IMR-90 (cell line): ENCODE measurements at regions not wholly inside any gene's neighbourhood (a gene's known extent, or its start where the extent isn't known, plus 50 kb on each side); places are given as distances from the start of the nearest gene placed in this dataset.

ENCODE experiments used
- ATAC-seq: fragments of 200-7000 bp; cut with Tn5 transposase; 2 replicates; pipeline ENCODE4 v1.9.1; 2020; ENCODE audit warnings: low read depth, mild to moderate bottlenecking, moderate library complexity
- BruUV-seq: library from RNA; stranded (reverse); fragments of 400-500 nt; replicated peaks from 2 replicates; lab custom pipeline; 2021; lab: Mats Ljungman, UMichigan
- CTCF ChIA-PET: fragments of 300-600 bp; formaldehyde crosslinking; extraction: SDS; loops from one replicate; lab custom pipeline; 2021; ENCODE audit warnings: antibody characterized with exemption; lab: Yijun Ruan, JAX
- POLR2A ChIA-PET: fragments of 300-600 bp; sonication (Branson Sonifier 250); formaldehyde crosslinking; loops from one replicate; lab custom pipeline; 2022; ENCODE audit warnings: antibody characterized with exemption; ENCODE audit not compliant: unreplicated experiment; lab: Charles Lee
- DNase-seq: peaks from one replicate; pipeline ENCODE4 v3.0.0; 2013
- H2AFZ ChIP-seq: replicated peaks from 2 replicates; pipeline ENCODE3; 2013; ENCODE audit warnings: low read length, mild to moderate bottlenecking; ENCODE audit not compliant: poor library complexity
- H2AK5ac ChIP-seq: 2 replicates; pipeline ENCODE4 v1.6.1; 2013; ENCODE audit warnings: low read depth, low read length, inconsistent platforms
- H2AK9ac ChIP-seq: replicated peaks from 2 replicates; pipeline ENCODE3; 2013; ENCODE audit warnings: mild to moderate bottlenecking, low read depth, low read length, moderate library complexity; ENCODE audit not compliant: poor library complexity
- H2BK120ac ChIP-seq: 2 replicates; pipeline ENCODE4 v1.6.1; 2013; ENCODE audit warnings: low read depth, low read length, inconsistent platforms
- H2BK15ac ChIP-seq: 3 replicates; pipeline ENCODE4 v1.6.1; 2013; ENCODE audit warnings: low read depth, low read length, inconsistent platforms
- H2BK20ac ChIP-seq: 2 replicates; pipeline ENCODE4 v1.6.1; 2013; ENCODE audit warnings: low read depth, mild to moderate bottlenecking, inconsistent platforms, low read length, moderate library complexity
- H2BK5ac ChIP-seq: 2 replicates; pipeline ENCODE4 v1.6.1; 2013; ENCODE audit warnings: mild to moderate bottlenecking, low read depth, low read length, inconsistent platforms; ENCODE audit not compliant: poor library complexity, severe bottlenecking
- H3K14ac ChIP-seq: replicated peaks from 2 replicates; pipeline ENCODE4 v1.6.1; 2013; ENCODE audit warnings: low read depth, low read length, inconsistent platforms
- H3K18ac ChIP-seq: 2 replicates; pipeline ENCODE4 v1.6.1; 2013; ENCODE audit warnings: low read depth, low read length, control low read depth
- H3K23ac ChIP-seq: 2 replicates; pipeline ENCODE4 v1.6.1; 2013; ENCODE audit warnings: low read depth, low read length, inconsistent platforms
- H3K27ac ChIP-seq: 2 replicates; pipeline ENCODE4 v1.5.1; 2013; ENCODE audit warnings: mild to moderate bottlenecking, control low read depth, low read length; ENCODE audit not compliant: insufficient read depth
- H3K27me3 ChIP-seq: 2 replicates; pipeline ENCODE4 v1.6.1; 2013; ENCODE audit warnings: low read length; ENCODE audit not compliant: control insufficient read depth, insufficient read depth
- H3K36me3 ChIP-seq: 2 replicates; pipeline ENCODE4 v1.6.1; 2013; ENCODE audit warnings: low read length, mixed read lengths; ENCODE audit not compliant: control insufficient read depth, insufficient read depth
- H3K4ac ChIP-seq: 2 replicates; pipeline ENCODE4 v1.6.1; 2013; ENCODE audit warnings: low read depth, low read length, inconsistent platforms
- H3K4me1 ChIP-seq: 2 replicates; pipeline ENCODE4 v1.6.1; 2013; ENCODE audit warnings: low read length, mixed read lengths; ENCODE audit not compliant: control insufficient read depth, insufficient read depth
- H3K4me2 ChIP-seq: 2 replicates; pipeline ENCODE4 v1.6.1; 2013; ENCODE audit warnings: low read depth, mild to moderate bottlenecking, control low read depth, low read length, moderate library complexity
- H3K4me3 ChIP-seq: 2 replicates; pipeline ENCODE4 v1.5.1; 2013; ENCODE audit warnings: low read depth, mild to moderate bottlenecking, control low read depth, low read length, moderate library complexity; ENCODE audit not compliant: insufficient read depth
- H3K56ac ChIP-seq: 2 replicates; pipeline ENCODE4 v1.6.1; 2013; ENCODE audit warnings: low read length, inconsistent platforms; ENCODE audit not compliant: insufficient read depth; ENCODE audit errors: extremely low read depth
- H3K79me1 ChIP-seq, 2 experiments: 2 replicates each; pipeline ENCODE4 v1.6.1; 2013; ENCODE audit warnings: low read length in 2 of 2, inconsistent platforms in 1 of 2, low read depth in 1 of 2
- H3K9ac ChIP-seq: 2 replicates; pipeline ENCODE4 v1.6.1; 2013; ENCODE audit warnings: low read depth, low read length, control low read depth
- H3K9me1 ChIP-seq: 2 replicates; pipeline ENCODE4 v1.6.1; 2013; ENCODE audit warnings: low read length, inconsistent platforms; ENCODE audit not compliant: insufficient read depth
- H3K9me3 ChIP-seq: 2 replicates; pipeline ENCODE4 v1.6.1; 2013; ENCODE audit warnings: low read length; ENCODE audit not compliant: control insufficient read depth, insufficient read depth
- H4K20me1 ChIP-seq: 2 replicates; pipeline ENCODE4 v1.6.1; 2013; ENCODE audit warnings: low read length, inconsistent platforms; ENCODE audit not compliant: insufficient read depth
- H4K5ac ChIP-seq: 2 replicates; pipeline ENCODE4 v1.6.1; 2013; ENCODE audit warnings: mild to moderate bottlenecking, low read depth, low read length, control low read depth
- H4K8ac ChIP-seq, 2 experiments: 2 replicates each; pipeline ENCODE4 v1.6.1; 2013; ENCODE audit warnings: low read depth in 2 of 2, low read length in 2 of 2, control low read depth in 1 of 2, inconsistent platforms in 1 of 2
- H4K91ac ChIP-seq: 2 replicates; pipeline ENCODE4 v1.6.1; 2013; ENCODE audit warnings: low read depth, low read length, inconsistent platforms; ENCODE audit not compliant: insufficient read depth
- BHLHE40 ChIP-seq: fragments of 150-350 bp; IDR thresholded peaks from 2 replicates; pipeline ENCODE4 v1.6.1; 2016; ENCODE audit warnings: mild to moderate bottlenecking, low read depth, low read length
- CEBPB ChIP-seq: IDR thresholded peaks from 2 replicates; pipeline ENCODE4 v1.6.1; 2012; ENCODE audit warnings: low read depth, low read length, improper control_type of control experiment
- CHD1 ChIP-seq: IDR thresholded peaks from 2 replicates; pipeline ENCODE4 v1.6.1; 2012; ENCODE audit warnings: low read depth, low read length, improper control_type of control experiment
- ELK1 ChIP-seq: fragments of 150-350 bp; IDR thresholded peaks from 2 replicates; pipeline ENCODE4 v1.6.1; 2016; ENCODE audit warnings: low read depth, mild to moderate bottlenecking, low read length, moderate library complexity, borderline replicate concordance
- FOS ChIP-seq: fragments of 150-350 bp; IDR thresholded peaks from 2 replicates; pipeline ENCODE4 v1.6.1; 2016; ENCODE audit warnings: low read depth, low read length
- MAFK ChIP-seq: IDR thresholded peaks from 2 replicates; pipeline ENCODE4 v1.6.1; 2012; ENCODE audit warnings: low read depth, low read length, improper control_type of control experiment
- MAZ ChIP-seq: IDR thresholded peaks from 2 replicates; pipeline ENCODE4 v1.6.1; 2012; ENCODE audit warnings: low read depth, mild to moderate bottlenecking, low read length, improper control_type of control experiment, moderate library complexity, borderline replicate concordance
- MXI1 ChIP-seq: IDR thresholded peaks from 2 replicates; pipeline ENCODE4 v1.6.1; 2012; ENCODE audit warnings: low read depth, mild to moderate bottlenecking, low read length, moderate library complexity, borderline replicate concordance
- NFE2L2 ChIP-seq: fragments of 150-350 bp; IDR thresholded peaks from 2 replicates; pipeline ENCODE4 v1.6.1; 2016; ENCODE audit warnings: low read depth, mild to moderate bottlenecking, low read length
- POLR2A ChIP-seq: IDR thresholded peaks from 2 replicates; pipeline ENCODE4 v1.6.1; 2012; ENCODE audit warnings: mild to moderate bottlenecking, low read depth, low read length
- RAD21 ChIP-seq: IDR thresholded peaks from 2 replicates; pipeline ENCODE4 v1.6.1; 2012; ENCODE audit warnings: low read length, improper control_type of control experiment
- RCOR1 ChIP-seq: IDR thresholded peaks from 2 replicates; pipeline ENCODE4 v1.6.1; 2012; ENCODE audit warnings: mild to moderate bottlenecking, low read length, improper control_type of control experiment; ENCODE audit not compliant: insufficient replicate concordance
- RFX5 ChIP-seq: IDR thresholded peaks from 2 replicates; pipeline ENCODE4 v1.8.0; 2012; ENCODE audit warnings: low read depth, mild to moderate bottlenecking, low read length, moderate library complexity
- SMC3 ChIP-seq: fragments of 150-350 bp; IDR thresholded peaks from 2 replicates; pipeline ENCODE4 v1.6.1; 2016; ENCODE audit warnings: low read depth, mild to moderate bottlenecking, antibody characterized with exemption, low read length, moderate library complexity
- WGBS, 2 experiments: methylation state at CpG; one replicate each; pipeline versions ENCODE4 v1.1.5 to v1.1.7; 2013; ENCODE audit warnings: missing lambda C conversion rate in 2 of 2; ENCODE audit not compliant: insufficient read length in 1 of 2; ENCODE audit errors: extremely low coverage in 2 of 2; 5-methylcytosine and 5-hydroxymethylcytosine counted together
- dilution Hi-C: fragments of 300-500 bp; cut with HindIII; formaldehyde crosslinking; loops from one replicate; pipeline ENCODE4 v1.14.3; 2018; ENCODE audit warnings: low sequenced_read_pairs; ENCODE audit not compliant: unreplicated experiment
- in situ Hi-C: fragments of 300-500 bp; cut with MboI; formaldehyde crosslinking; loops from 3 replicates; pipeline ENCODE4 v1.14.3; 2019; ENCODE audit warnings: low sequenced_read_pairs, inconsistent platforms, mixed read lengths
- intact Hi-C: fragments of 100-400 bp; cut with micrococcal nuclease; formaldehyde crosslinking; loops from 2 replicates; pipeline ENCODE4 v1.10.0; 2022
- TF ChIP-seq, protein P1 (sequence below): fragments of 150-350 bp; IDR thresholded peaks from 2 replicates; pipeline ENCODE4 v1.6.1; 2017; ENCODE audit warnings: mild to moderate bottlenecking, antibody characterized with exemption, low read length, low read depth
- TF ChIP-seq, protein P2 (sequence below): conservative IDR thresholded peaks from 2 replicates; pipeline ENCODE4 v1.5.1; 2012; ENCODE audit warnings: mild to moderate bottlenecking, low read depth, low read length, improper control_type of control experiment

GRCh38 chr1:99540744-99541143 is 105.2 kb upstream of the PALMD start:
- no peaks in the 10 kb centered on the region for H3K9me3 ChIP-seq
- no peak overlapping the region for H2AK5ac ChIP-seq
- no peak overlapping the region for H2BK120ac ChIP-seq
- ChIA-PET POLR2A (no interaction called here), CTCF (no interaction called here)
- in situ Hi-C loops = no loop called here
- H2BK20ac ChIP-seq = no peak overlapping the region
- H4K20me1 ChIP-seq = no peaks in the 10 kb centered on the region
- H2BK5ac ChIP-seq = no peak overlapping the region
- H3K36me3 ChIP-seq = no peaks in the 10 kb centered on the region
- no peaks in the 10 kb centered on the region for H3K4me1 ChIP-seq
- no peak overlapping the region for H4K8ac ChIP-seq
- H3K4ac ChIP-seq = no peak overlapping the region
- no peak overlapping the region for H3K14ac ChIP-seq
- no peaks in the 10 kb centered on the region for H3K9me1 ChIP-seq
- no peak overlapping the region for H2BK15ac ChIP-seq
- no peak overlapping the region for H3K9ac ChIP-seq
- H4K91ac ChIP-seq = no peak overlapping the region
- no peak overlapping the region for H3K18ac ChIP-seq
- H3K27me3 ChIP-seq = no peaks in the 10 kb centered on the region
- H2AK9ac ChIP-seq = no peak overlapping the region
- TF ChIP-seq NFE2L2 (no peak), MXI1 (no peak), RFX5 (no peak), MAFK (no peak), RAD21 (no peak), ELK1 (no peak), SMC3 (no peak), RCOR1 (no peak), FOS (no peak), CHD1 (no peak), POLR2A (no peak), MAZ (no peak), CEBPB (no peak), BHLHE40 (no peak)
- TF ChIP-seq, protein P1, sequence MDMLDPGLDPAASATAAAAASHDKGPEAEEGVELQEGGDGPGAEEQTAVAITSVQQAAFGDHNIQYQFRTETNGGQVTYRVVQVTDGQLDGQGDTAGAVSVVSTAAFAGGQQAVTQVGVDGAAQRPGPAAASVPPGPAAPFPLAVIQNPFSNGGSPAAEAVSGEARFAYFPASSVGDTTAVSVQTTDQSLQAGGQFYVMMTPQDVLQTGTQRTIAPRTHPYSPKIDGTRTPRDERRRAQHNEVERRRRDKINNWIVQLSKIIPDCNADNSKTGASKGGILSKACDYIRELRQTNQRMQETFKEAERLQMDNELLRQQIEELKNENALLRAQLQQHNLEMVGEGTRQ = no peak
- TF ChIP-seq, protein P2, sequence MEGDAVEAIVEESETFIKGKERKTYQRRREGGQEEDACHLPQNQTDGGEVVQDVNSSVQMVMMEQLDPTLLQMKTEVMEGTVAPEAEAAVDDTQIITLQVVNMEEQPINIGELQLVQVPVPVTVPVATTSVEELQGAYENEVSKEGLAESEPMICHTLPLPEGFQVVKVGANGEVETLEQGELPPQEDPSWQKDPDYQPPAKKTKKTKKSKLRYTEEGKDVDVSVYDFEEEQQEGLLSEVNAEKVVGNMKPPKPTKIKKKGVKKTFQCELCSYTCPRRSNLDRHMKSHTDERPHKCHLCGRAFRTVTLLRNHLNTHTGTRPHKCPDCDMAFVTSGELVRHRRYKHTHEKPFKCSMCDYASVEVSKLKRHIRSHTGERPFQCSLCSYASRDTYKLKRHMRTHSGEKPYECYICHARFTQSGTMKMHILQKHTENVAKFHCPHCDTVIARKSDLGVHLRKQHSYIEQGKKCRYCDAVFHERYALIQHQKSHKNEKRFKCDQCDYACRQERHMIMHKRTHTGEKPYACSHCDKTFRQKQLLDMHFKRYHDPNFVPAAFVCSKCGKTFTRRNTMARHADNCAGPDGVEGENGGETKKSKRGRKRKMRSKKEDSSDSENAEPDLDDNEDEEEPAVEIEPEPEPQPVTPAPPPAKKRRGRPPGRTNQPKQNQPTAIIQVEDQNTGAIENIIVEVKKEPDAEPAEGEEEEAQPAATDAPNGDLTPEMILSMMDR = no peak
- H3K56ac ChIP-seq = no peak overlapping the region
- no peak overlapping the region for H3K4me2 ChIP-seq
- intact Hi-C loops = loop anchor here (5.0 kb wide), 1 partner anchor 147 kb away; no protein-coding TSS in a partner anchor
- H3K27ac ChIP-seq = no peak overlapping the region
- no peak overlapping the region for H4K5ac ChIP-seq
- H3K4me3 ChIP-seq = no peak overlapping the region
- dilution Hi-C loops = no loop called here
- H2AFZ ChIP-seq = no peak overlapping the region
- peak; percentile 52; the same call in 1 of the 2 replicates for ATAC-seq
- DNase-seq = peak; percentile 33
- no peaks in the 10 kb centered on the region for H3K79me1 ChIP-seq
- H3K23ac ChIP-seq = no peak overlapping the region
- WGBS, 2 experiments = no CpG with 5 or more reads among the region's 1 CpG
- BruUV-seq = no TSS peak
